LNCaP clone FGC (cell line): ENCODE measurements at regions not wholly inside any gene's neighbourhood (a gene's known extent, or its start where the extent isn't known, plus 50 kb on each side); places are given as distances from the start of the nearest gene placed in this dataset.

Experiments used
- DNase-seq: peaks from one replicate; pipeline ENCODE4 v3.0.0-alpha.2; 2011; ENCODE audit warnings: low read depth
- H3K4me3 ChIP-seq: 2 replicates; pipeline ENCODE4 v1.5.1; 2011; ENCODE audit warnings: mild to moderate bottlenecking, low read depth, low read length, control low read depth
- CTCF ChIP-seq: IDR thresholded peaks from 2 replicates; pipeline ENCODE4 v1.5.1; 2012; ENCODE audit warnings: mild to moderate bottlenecking; ENCODE audit not compliant: control insufficient read depth, insufficient read depth; ENCODE audit errors: extremely low read depth

- DNase-seq = no peak
- TF ChIP-seq CTCF = no peak
- no peak overlapping the region for H3K4me3 ChIP-seq
Measured at GRCh38 chr5:135721548-135722090, 112.8 kb upstream of the SLC25A48 start.

- DNase-seq = no peak
- H3K4me3 ChIP-seq = no peak overlapping the region
- no peak for TF ChIP-seq CTCF
Measured at GRCh38 chr5:135720191-135720590, 114.3 kb upstream of the SLC25A48 start.

- no peak for DNase-seq
- no peak for TF ChIP-seq CTCF
- H3K4me3 ChIP-seq = no peak overlapping the region
Measured at GRCh38 chr5:135719428-135720063, 114.9 kb upstream of the SLC25A48 start.

- TF ChIP-seq CTCF = no peak
- no peak overlapping the region for H3K4me3 ChIP-seq
- DNase-seq = no peak
Measured at GRCh38 chr5:135718651-135719050, 115.8 kb upstream of the SLC25A48 start.

- no peak overlapping the region for H3K4me3 ChIP-seq
- TF ChIP-seq CTCF = no peak
- no peak for DNase-seq
Measured at GRCh38 chr5:135718151-135718550, 116.3 kb upstream of the SLC25A48 start.

GRCh38 chr5:135715267-135716055, 119.0 kb upstream of the SLC25A48 start:
- no peak for TF ChIP-seq CTCF
- H3K4me3 ChIP-seq = no peak overlapping the region
- DNase-seq = no peak
